H7 (cell line): ENCODE measurements at regions not wholly inside any gene's neighbourhood (a gene's known extent, or its start where the extent isn't known, plus 50 kb on each side); places are given as distances from the start of the nearest gene placed in this dataset.

Source experiments
- DNase-seq: peaks from one replicate; pipeline ENCODE4 v3.0.0; 2012
- H3K27me3 ChIP-seq: 2 replicates; pipeline ENCODE4 v1.6.0; 2011; ENCODE audit warnings: mild to moderate bottlenecking, low read length; ENCODE audit not compliant: control insufficient read depth, insufficient read depth
- H3K36me3 ChIP-seq: replicated peaks from 2 replicates; pipeline ENCODE4 v1.5.1; 2011; ENCODE audit warnings: low read length; ENCODE audit not compliant: control insufficient read depth, insufficient read depth
- H3K4me3 ChIP-seq: 2 replicates; pipeline ENCODE4 v1.5.1; 2011; ENCODE audit warnings: low read depth, mild to moderate bottlenecking, control low read depth, low read length, moderate library complexity; ENCODE audit not compliant: insufficient read depth

- no peaks in the 10 kb centered on the region for H3K36me3 ChIP-seq
- H3K4me3 ChIP-seq, result no peak overlapping the region
- no peaks in the 10 kb centered on the region for H3K27me3 ChIP-seq
- DNase-seq, result no peak
These were observed 1227.7 kb upstream of the GJE1 start for GRCh38 chr6:140905050-140905449.

- Histone ChIP-seq H3K27me3 (no peaks in the 10 kb centered on the region), H3K36me3 (no peaks in the 10 kb centered on the region), H3K4me3 (no peak overlapping the region)
- no peak for DNase-seq
These were observed 1234.7 kb upstream of the GJE1 start for GRCh38 chr6:140897804-140898573.

GRCh38 chr6:140897349-140897748 is 1235.4 kb upstream of the GJE1 start:
- Histone ChIP-seq H3K27me3 (no peaks in the 10 kb centered on the region), H3K36me3 (no peaks in the 10 kb centered on the region), H3K4me3 (no peak overlapping the region)
- DNase-seq, result no peak

GRCh38 chr6:140893432-140893831 is 1239.3 kb upstream of the GJE1 start:
- Histone ChIP-seq H3K36me3 (no peaks in the 10 kb centered on the region), H3K4me3 (no peak overlapping the region), H3K27me3 (no peaks in the 10 kb centered on the region)
- DNase-seq, result no peak

- no peaks in the 10 kb centered on the region for H3K36me3 ChIP-seq
- no peaks in the 10 kb centered on the region for H3K27me3 ChIP-seq
- H3K4me3 ChIP-seq, result no peak overlapping the region
- no peak for DNase-seq
These were observed 1252.8 kb upstream of the GJE1 start for GRCh38 chr6:140879946-140880345.

- no peaks in the 10 kb centered on the region for H3K36me3 ChIP-seq
- H3K27me3 ChIP-seq, result no peaks in the 10 kb centered on the region
- no peak overlapping the region for H3K4me3 ChIP-seq
- DNase-seq, result no peak
These were observed 1258.7 kb upstream of the GJE1 start for GRCh38 chr6:140874066-140874465.

- DNase-seq, result no peak
- no peak overlapping the region for H3K4me3 ChIP-seq
- no peaks in the 10 kb centered on the region for H3K27me3 ChIP-seq
- H3K36me3 ChIP-seq, result no peaks in the 10 kb centered on the region
These were observed 1259.8 kb upstream of the GJE1 start for GRCh38 chr6:140872885-140873284.

- no peak for DNase-seq
- no peaks in the 10 kb centered on the region for H3K36me3 ChIP-seq
- H3K27me3 ChIP-seq, result no peaks in the 10 kb centered on the region
- H3K4me3 ChIP-seq, result no peak overlapping the region
These were observed 1260.8 kb upstream of the GJE1 start for GRCh38 chr6:140871911-140872310.

GRCh38 chr6:140867336-140867735 is 1265.4 kb upstream of the GJE1 start:
- Histone ChIP-seq H3K4me3 (no peak overlapping the region), H3K27me3 (no peaks in the 10 kb centered on the region), H3K36me3 (no peaks in the 10 kb centered on the region)
- DNase-seq, result no peak

GRCh38 chr6:140858381-140858971 is 1274.2 kb upstream of the GJE1 start:
- Histone ChIP-seq H3K36me3 (no peaks in the 10 kb centered on the region), H3K27me3 (no peaks in the 10 kb centered on the region), H3K4me3 (no peak overlapping the region)
- no peak for DNase-seq

- no peak for DNase-seq
- Histone ChIP-seq H3K36me3 (no peaks in the 10 kb centered on the region), H3K4me3 (no peak overlapping the region), H3K27me3 (no peaks in the 10 kb centered on the region)
These were observed 1274.9 kb upstream of the GJE1 start for GRCh38 chr6:140857739-140858380.

- Histone ChIP-seq H3K4me3 (no peak overlapping the region), H3K36me3 (no peaks in the 10 kb centered on the region), H3K27me3 (no peaks in the 10 kb centered on the region)
- no peak for DNase-seq
These were observed 1277.2 kb upstream of the GJE1 start for GRCh38 chr6:140855520-140855919.

- Histone ChIP-seq H3K27me3 (no peaks in the 10 kb centered on the region), H3K36me3 (no peaks in the 10 kb centered on the region), H3K4me3 (no peak overlapping the region)
- no peak for DNase-seq
These were observed 1278.4 kb upstream of the GJE1 start for GRCh38 chr6:140854318-140854717.

GRCh38 chr6:140850438-140850837 is 1282.3 kb upstream of the GJE1 start:
- DNase-seq, result no peak
- H3K27me3 ChIP-seq, result no peaks in the 10 kb centered on the region
- no peaks in the 10 kb centered on the region for H3K36me3 ChIP-seq
- H3K4me3 ChIP-seq, result no peak overlapping the region

- DNase-seq, result no peak
These were observed 1283.3 kb upstream of the GJE1 start for GRCh38 chr6:140849456-140849855.

More at GRCh38 chr6:140849456-140849855, 1283.3 kb upstream of the GJE1 start:
- no peaks in the 10 kb centered on the region for H3K27me3 ChIP-seq
- no peaks in the 10 kb centered on the region for H3K36me3 ChIP-seq
- H3K4me3 ChIP-seq, result no peak overlapping the region
